Activated CD4-positive, alpha-beta memory T cell treated with anti-CD3 and anti-CD28 coated beads for 36 hours (primary cell): ENCODE measurements at regions not wholly inside any gene's neighbourhood (a gene's known extent, or its start where the extent isn't known, plus 50 kb on each side); places are given as distances from the start of the nearest gene placed in this dataset.

Experiments used
- CTCF ChIA-PET: fragments of 350-600 bp; sonication (Branson Sonifier 250); formaldehyde crosslinking; loops from one replicate; lab custom pipeline; 2021; ENCODE audit warnings: antibody characterized with exemption, inconsistent platforms; lab: Charles Lee
- POLR2A ChIA-PET: fragments of 350-600 bp; sonication (Branson Sonifier 250); formaldehyde crosslinking; loops from one replicate; lab custom pipeline; 2021; ENCODE audit warnings: antibody characterized with exemption; lab: Charles Lee
- DNase-seq: peaks from one replicate; pipeline ENCODE4 v3.0.0-alpha.2; 2020
- H3K27ac Mint-ChIP-seq: one replicate; pipeline ENCODE4 v1.8.0; 2021; ENCODE audit warnings: mixed read lengths
- H3K27me3 Mint-ChIP-seq: one replicate; pipeline ENCODE4 v1.8.0; 2021; ENCODE audit warnings: mixed read lengths
- H3K36me3 Mint-ChIP-seq: one replicate; pipeline ENCODE4 v1.8.0; 2021; ENCODE audit warnings: mixed read lengths
- H3K4me1 Mint-ChIP-seq: one replicate; pipeline ENCODE4 v1.8.0; 2021; ENCODE audit warnings: low read depth, mixed read lengths
- H3K4me3 Mint-ChIP-seq: one replicate; pipeline ENCODE4 v1.8.0; 2021; ENCODE audit warnings: mild to moderate bottlenecking, mixed read lengths
- H3K9me3 Mint-ChIP-seq: one replicate; pipeline ENCODE4 v1.8.0; 2021; ENCODE audit warnings: mixed read lengths
- intact Hi-C: fragments of 100-400 bp; cut with micrococcal nuclease; formaldehyde crosslinking; loops from one replicate; pipeline ENCODE4 v1.15.1; 2023

DNA sequence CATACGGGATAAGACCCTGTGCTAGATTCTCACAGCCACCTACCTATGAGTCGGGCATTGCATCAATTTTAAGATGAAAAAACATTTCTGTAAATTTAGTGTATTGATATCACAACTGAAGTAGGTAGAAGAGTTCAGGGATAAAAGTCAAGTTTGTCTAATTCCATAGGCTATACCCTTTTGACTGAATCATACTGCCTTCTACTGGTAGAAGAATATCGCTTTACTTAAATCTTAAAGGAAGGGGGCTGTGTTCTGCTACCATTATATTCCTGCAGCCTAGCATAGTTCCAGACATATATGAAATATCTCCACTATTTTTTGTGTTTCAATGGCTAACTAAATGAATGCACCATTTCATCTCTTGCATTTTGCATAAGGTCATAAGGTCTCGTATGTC, 1128.6 kb downstream of the CDH8 start:
- no peaks in the 10 kb centered on the region for H3K4me1 Mint-ChIP-seq
- no peak overlapping the region for H3K4me3 Mint-ChIP-seq
- intact Hi-C loops = no loop called here
- CTCF ChIA-PET = no interaction called here
- no peak overlapping the region for H3K27ac Mint-ChIP-seq
- no peaks in the 10 kb centered on the region for H3K36me3 Mint-ChIP-seq
- POLR2A ChIA-PET = no interaction called here
- H3K27me3 Mint-ChIP-seq = no peaks in the 10 kb centered on the region
- no peak for DNase-seq
- peaks cover 36% of the 10 kb centered on the region for H3K9me3 Mint-ChIP-seq

DNA sequence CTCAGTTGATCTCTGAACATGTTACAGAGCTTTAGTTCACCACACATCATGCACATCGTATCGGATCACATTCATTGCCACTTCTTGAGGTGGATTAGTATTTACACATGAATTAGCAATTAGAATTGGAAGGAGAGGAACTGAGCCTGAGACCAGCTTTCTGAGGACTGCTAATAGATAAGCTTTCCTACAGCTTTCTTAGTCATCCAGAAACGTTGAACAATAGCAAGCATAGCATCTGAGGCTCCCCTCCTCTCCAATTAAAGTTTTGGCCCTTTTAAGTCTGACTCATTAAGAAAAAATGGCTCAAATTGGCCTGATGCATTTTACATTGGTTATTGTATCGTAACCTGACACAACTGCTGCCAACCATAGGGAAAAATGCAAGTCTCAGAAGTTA, 1130.4 kb downstream of the CDH8 start:
- ChIA-PET CTCF (no interaction called here), POLR2A (no interaction called here)
- Mint-ChIP-seq H3K4me1 (no peaks in the 10 kb centered on the region), H3K27me3 (no peaks in the 10 kb centered on the region), H3K4me3 (no peak overlapping the region), H3K27ac (no peak overlapping the region), H3K36me3 (no peaks in the 10 kb centered on the region), H3K9me3 (peaks cover 34% of the 10 kb centered on the region)
- DNase-seq = no peak
- intact Hi-C loops = no loop called here

DNA sequence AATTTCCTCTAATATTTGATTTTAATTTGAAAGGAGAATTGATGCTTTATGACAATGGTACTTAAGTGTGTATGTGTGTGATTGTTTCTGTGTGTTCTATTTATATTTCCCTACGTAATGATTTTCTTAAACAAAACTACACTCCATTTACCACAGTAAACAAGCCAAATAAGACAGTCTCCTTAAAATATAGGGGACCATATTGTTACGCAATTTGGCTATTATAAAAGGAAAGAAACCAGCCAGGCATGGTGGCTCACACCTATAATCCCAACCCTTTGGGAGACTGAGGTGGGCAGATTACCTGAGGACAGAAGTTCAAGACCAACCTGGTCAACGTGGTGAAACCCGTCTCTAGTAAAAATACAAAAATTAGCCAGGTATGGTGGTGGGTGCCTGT, 1134.1 kb downstream of the CDH8 start:
- no peaks in the 10 kb centered on the region for H3K36me3 Mint-ChIP-seq
- H3K9me3 Mint-ChIP-seq = peaks cover 30% of the 10 kb centered on the region
- no peak for DNase-seq
- ChIA-PET CTCF (no interaction called here), POLR2A (no interaction called here)
- intact Hi-C loops = no loop called here
- H3K27ac Mint-ChIP-seq = no peak overlapping the region
- no peaks in the 10 kb centered on the region for H3K4me1 Mint-ChIP-seq
- H3K27me3 Mint-ChIP-seq = no peaks in the 10 kb centered on the region
- H3K4me3 Mint-ChIP-seq = no peak overlapping the region

DNA sequence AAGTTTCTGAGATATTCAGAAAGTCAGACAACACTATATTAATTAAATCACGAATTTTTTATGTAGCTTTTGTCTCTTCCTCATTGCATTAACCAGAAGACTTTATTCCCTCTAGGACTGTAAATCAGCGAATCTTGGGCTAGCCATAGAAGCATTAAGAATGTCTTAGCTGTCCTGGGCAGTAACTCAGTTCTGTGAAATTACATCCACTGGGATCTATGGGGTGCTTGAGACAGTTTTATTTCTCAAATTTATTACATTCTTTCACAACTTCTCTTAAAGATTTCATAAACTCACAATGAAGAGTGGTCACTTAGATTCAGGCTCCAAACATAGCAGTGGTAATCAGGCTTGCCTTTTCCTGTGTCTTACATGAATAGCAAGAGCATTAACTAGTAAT, 1153.4 kb downstream of the CDH8 start:
- Mint-ChIP-seq H3K27ac (no peak overlapping the region), H3K27me3 (no peaks in the 10 kb centered on the region), H3K4me3 (no peak overlapping the region), H3K36me3 (no peaks in the 10 kb centered on the region), H3K9me3 (peaks cover 18% of the 10 kb centered on the region), H3K4me1 (no peaks in the 10 kb centered on the region)
- CTCF ChIA-PET = no interaction called here
- intact Hi-C loops = no loop called here
- DNase-seq = no peak
- POLR2A ChIA-PET = no interaction called here

DNA sequence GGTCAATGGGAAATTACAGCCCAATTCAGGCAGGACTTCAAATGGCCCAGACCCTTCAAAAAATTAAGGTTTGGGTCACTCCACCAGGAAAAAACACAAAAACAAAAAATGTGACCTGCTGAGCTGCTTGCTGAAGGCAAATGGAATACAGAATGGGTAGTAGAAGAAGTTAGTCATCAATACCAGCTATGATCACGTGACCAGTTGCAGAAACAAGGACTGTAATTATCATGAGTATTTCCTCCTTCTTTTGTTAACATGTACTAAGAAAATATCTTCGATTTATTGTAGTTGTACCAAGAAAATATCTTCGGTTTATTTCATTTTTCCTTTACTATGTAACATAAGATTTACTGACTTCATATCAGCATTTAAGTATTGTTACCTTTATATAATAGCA, 1183.6 kb downstream of the CDH8 start:
- H3K4me3 Mint-ChIP-seq = no peak overlapping the region
- H3K9me3 Mint-ChIP-seq = peaks cover 42% of the 10 kb centered on the region
- no peak overlapping the region for H3K27ac Mint-ChIP-seq
- CTCF ChIA-PET = no interaction called here
- intact Hi-C loops = no loop called here
- no peaks in the 10 kb centered on the region for H3K4me1 Mint-ChIP-seq
- H3K27me3 Mint-ChIP-seq = no peaks in the 10 kb centered on the region
- POLR2A ChIA-PET = no interaction called here
- DNase-seq = no peak
- H3K36me3 Mint-ChIP-seq = no peaks in the 10 kb centered on the region

DNA sequence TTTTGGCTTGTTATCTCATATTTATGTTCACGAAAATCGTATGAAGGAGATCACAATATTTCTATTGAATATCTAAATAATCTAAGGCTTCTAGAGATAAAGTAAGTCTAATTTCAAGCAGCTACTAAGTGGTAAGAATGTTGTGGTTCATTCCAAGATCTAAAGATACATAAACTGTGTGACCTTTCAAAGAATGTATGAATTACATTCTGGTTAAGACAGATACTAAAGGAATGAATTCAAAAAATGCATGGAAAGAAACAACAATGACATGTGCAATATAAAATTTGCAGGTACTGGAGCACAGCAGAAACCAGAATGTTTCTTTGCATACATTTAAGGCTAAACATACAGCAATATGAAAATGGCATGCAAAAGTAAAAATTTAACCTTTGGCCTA, 1214.6 kb downstream of the CDH8 start:
- no peaks in the 10 kb centered on the region for H3K4me1 Mint-ChIP-seq
- no peak overlapping the region for H3K4me3 Mint-ChIP-seq
- intact Hi-C loops = no loop called here
- ChIA-PET CTCF (no interaction called here), POLR2A (no interaction called here)
- H3K9me3 Mint-ChIP-seq = peaks cover 21% of the 10 kb centered on the region
- no peaks in the 10 kb centered on the region for H3K27me3 Mint-ChIP-seq
- no peaks in the 10 kb centered on the region for H3K36me3 Mint-ChIP-seq
- no peak for DNase-seq
- no peak overlapping the region for H3K27ac Mint-ChIP-seq

DNA sequence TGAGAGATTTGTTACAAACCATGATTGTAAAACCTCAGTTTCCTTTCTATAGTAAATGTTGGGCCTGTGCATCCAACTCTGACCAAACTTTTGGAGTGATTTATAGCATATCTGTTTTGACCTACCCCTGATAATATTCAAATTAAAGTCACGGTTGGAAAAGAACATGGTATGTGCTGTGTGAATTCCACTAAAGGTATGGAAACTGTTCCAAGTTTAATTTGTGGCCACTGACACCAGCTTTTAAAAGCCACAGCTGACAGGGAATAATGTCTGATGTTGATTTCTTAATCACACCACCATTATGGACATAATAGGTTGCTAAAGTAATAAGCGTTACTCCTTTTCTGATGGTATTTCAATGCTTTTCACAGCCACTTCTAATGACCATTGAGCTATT, 1215.9 kb downstream of the CDH8 start:
- ChIA-PET POLR2A (no interaction called here), CTCF (no interaction called here)
- H3K4me1 Mint-ChIP-seq = no peaks in the 10 kb centered on the region
- H3K9me3 Mint-ChIP-seq = peaks cover 29% of the 10 kb centered on the region
- DNase-seq = no peak
- no peaks in the 10 kb centered on the region for H3K36me3 Mint-ChIP-seq
- H3K27ac Mint-ChIP-seq = no peak overlapping the region
- intact Hi-C loops = no loop called here
- no peaks in the 10 kb centered on the region for H3K27me3 Mint-ChIP-seq
- no peak overlapping the region for H3K4me3 Mint-ChIP-seq

DNA sequence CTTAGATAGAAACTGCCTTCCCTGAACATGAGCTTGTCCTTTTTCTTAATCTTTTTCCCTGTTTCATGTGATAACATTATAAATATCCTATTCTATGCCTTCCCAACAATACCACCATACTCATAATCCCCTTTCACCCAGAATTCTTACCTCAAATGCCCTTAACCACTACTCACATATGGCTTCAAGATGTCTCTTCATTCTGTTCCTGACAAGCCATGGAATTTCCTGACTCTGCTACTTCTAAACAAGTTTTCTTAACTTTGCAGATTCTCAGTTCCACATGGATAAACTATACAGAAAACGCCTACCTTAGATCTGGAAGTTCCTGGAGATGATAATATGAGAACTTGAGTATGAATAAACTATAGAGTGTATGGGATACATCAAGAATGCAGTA, 1217.8 kb downstream of the CDH8 start:
- Mint-ChIP-seq H3K36me3 (no peaks in the 10 kb centered on the region), H3K27me3 (no peaks in the 10 kb centered on the region), H3K4me1 (no peaks in the 10 kb centered on the region), H3K9me3 (peaks cover 25% of the 10 kb centered on the region), H3K27ac (no peak overlapping the region), H3K4me3 (no peak overlapping the region)
- intact Hi-C loops = no loop called here
- no peak for DNase-seq
- CTCF ChIA-PET = no interaction called here
- POLR2A ChIA-PET = no interaction called here

DNA sequence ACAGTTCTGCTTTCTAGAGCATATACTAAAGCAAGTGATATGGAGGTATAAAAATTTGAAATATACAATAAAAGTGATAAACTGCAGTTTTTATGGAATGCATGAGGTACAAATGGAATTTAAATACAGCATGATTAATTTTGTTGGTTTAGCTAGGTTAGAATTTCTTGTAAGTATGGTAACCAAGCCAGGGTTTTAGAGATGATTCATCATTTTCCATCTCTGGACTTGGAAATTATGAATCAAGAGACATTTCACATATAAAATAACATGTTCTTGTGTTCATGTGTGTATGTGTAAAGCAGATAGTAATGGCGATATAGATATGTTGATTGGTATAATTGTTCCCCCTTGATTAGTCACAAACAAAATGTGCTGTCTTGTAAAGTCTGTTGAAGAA, 1219.8 kb downstream of the CDH8 start:
- DNase-seq = no peak
- Mint-ChIP-seq H3K4me1 (no peaks in the 10 kb centered on the region), H3K27ac (no peak overlapping the region), H3K27me3 (no peaks in the 10 kb centered on the region), H3K4me3 (no peak overlapping the region), H3K9me3 (peaks cover 23% of the 10 kb centered on the region), H3K36me3 (no peaks in the 10 kb centered on the region)
- ChIA-PET POLR2A (no interaction called here), CTCF (no interaction called here)
- intact Hi-C loops = no loop called here

DNA sequence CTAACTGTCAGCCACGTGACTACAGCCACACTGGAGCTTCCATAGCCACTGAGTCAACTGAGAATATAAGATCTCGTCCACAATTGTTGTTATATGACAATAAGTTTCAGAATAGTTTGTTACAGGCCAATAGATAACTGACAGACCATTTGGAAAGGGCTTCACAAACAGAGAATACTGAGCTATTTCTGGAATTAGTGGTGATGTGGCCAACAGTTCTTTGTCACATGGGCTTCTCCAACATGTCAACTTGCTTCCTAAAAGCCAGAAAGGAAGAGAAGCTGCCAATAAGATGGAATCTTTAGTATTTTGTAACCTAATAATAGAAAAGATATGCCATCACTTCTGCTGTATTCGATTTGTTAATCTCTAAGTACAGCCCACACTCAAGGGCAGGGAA, 1220.4 kb downstream of the CDH8 start:
- Mint-ChIP-seq H3K27ac (no peak overlapping the region), H3K27me3 (no peaks in the 10 kb centered on the region), H3K4me3 (no peak overlapping the region), H3K36me3 (no peaks in the 10 kb centered on the region), H3K4me1 (no peaks in the 10 kb centered on the region), H3K9me3 (peaks cover 25% of the 10 kb centered on the region)
- no peak for DNase-seq
- ChIA-PET POLR2A (no interaction called here), CTCF (interaction anchor here (0.6 kb wide), 1 partner anchor 113 kb away, joined by 4 read pairs; no protein-coding TSS in a partner anchor)
- intact Hi-C loops = no loop called here

DNA sequence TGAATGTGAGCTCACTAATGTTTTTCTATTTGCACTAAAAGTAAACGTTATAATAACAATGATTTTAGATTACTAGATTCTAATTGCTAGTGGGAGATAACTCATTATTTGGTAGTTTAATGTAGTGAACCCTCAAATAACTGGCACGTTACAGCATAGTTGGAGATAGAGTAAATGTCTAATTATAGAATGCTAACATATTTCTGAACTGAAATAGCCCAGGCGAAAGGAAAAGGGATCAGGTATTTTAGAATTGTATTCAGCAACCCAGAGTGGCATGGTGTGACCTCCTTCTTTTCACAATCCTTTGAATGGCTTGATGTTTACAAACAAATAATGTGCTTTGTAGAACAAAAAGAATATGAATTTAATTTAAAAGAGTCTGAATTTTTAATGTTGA, 1221.2 kb downstream of the CDH8 start:
- POLR2A ChIA-PET = no interaction called here
- H3K27ac Mint-ChIP-seq = no peak overlapping the region
- H3K27me3 Mint-ChIP-seq = no peaks in the 10 kb centered on the region

DNA sequence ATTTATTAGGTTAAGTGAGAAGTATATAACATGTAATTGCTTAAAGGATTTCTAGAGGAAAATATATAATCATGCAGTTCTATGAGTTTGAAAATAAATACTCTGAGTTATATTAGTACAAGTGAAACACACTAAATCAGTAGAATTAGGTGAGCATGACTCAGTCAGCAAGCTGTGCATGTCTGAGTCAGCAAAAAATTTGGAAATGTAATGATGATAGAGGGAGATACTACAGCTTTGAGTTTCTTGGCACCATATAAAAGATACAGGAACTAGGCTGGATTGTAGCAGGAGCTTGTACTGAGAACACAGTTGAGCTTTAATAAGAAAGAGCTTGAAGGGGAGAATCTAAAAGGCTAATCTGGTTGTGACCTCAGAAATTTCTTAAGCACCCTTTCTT, 1224.6 kb downstream of the CDH8 start:
- peaks cover 40% of the 10 kb centered on the region for H3K9me3 Mint-ChIP-seq
- no peak overlapping the region for H3K27ac Mint-ChIP-seq
- H3K4me3 Mint-ChIP-seq = no peak overlapping the region
- intact Hi-C loops = no loop called here
- CTCF ChIA-PET = no interaction called here
- H3K4me1 Mint-ChIP-seq = no peaks in the 10 kb centered on the region
- no peak for DNase-seq
- POLR2A ChIA-PET = no interaction called here
- no peaks in the 10 kb centered on the region for H3K36me3 Mint-ChIP-seq
- no peaks in the 10 kb centered on the region for H3K27me3 Mint-ChIP-seq

More for the DNA sequence above, 1221.2 kb downstream of the CDH8 start:
- Mint-ChIP-seq H3K9me3 (peaks cover 32% of the 10 kb centered on the region), H3K4me3 (no peak overlapping the region), H3K4me1 (no peaks in the 10 kb centered on the region), H3K36me3 (no peaks in the 10 kb centered on the region)
- intact Hi-C loops = no loop called here
- CTCF ChIA-PET = no interaction called here
- DNase-seq = no peak

DNA sequence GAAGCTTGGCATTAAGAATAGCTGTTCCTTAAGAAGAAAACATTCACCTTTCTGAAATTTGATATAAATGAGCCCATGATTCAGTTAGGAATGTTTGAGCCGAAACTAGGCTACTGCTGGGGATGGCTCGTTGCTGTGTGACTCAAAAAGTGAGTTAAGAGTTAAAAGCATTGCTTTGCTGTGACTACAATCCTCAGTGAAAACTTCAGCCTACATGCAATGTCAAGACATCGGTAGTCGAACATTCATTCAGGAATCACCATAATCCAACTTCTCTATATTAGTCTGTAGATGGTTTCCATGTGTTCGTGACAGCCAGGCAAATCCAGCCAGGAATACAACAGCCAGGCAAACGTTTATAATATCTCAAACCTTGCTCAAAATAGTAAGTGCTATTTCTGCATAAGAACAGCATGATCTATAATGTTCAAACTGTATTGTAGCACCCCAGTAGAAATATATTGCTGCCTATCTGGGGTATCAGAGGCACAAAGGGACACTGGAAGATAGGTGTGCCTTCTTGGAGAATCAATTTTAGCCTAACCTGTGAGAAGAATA, 1225.1 kb downstream of the CDH8 start:
- no peaks in the 10 kb centered on the region for H3K4me1 Mint-ChIP-seq
- intact Hi-C loops = no loop called here
- peaks cover 44% of the 10 kb centered on the region for H3K9me3 Mint-ChIP-seq
- ChIA-PET CTCF (interaction anchor here (0.6 kb wide), 1 partner anchor 20 kb away, joined by 3 read pairs; no protein-coding TSS in a partner anchor), POLR2A (no interaction called here)
- no peaks in the 10 kb centered on the region for H3K36me3 Mint-ChIP-seq
- no peaks in the 10 kb centered on the region for H3K27me3 Mint-ChIP-seq
- no peak overlapping the region for H3K4me3 Mint-ChIP-seq
- no peak overlapping the region for H3K27ac Mint-ChIP-seq
- DNase-seq = no peak
